NCI-H82 treated with DMSO at 0.1 percent for 48 hours (cell line): ENCODE measurements at regions not wholly inside any gene's neighbourhood (a gene's known extent, or its start where the extent isn't known, plus 50 kb on each side); places are given as distances from the start of the nearest gene placed in this dataset.

ENCODE experiments used
- DNase-seq: peaks from one replicate; lab custom pipeline; 2025; ENCODE audit not compliant: unreplicated experiment; lab: John Stamatoyannopoulos, UW

DNA sequence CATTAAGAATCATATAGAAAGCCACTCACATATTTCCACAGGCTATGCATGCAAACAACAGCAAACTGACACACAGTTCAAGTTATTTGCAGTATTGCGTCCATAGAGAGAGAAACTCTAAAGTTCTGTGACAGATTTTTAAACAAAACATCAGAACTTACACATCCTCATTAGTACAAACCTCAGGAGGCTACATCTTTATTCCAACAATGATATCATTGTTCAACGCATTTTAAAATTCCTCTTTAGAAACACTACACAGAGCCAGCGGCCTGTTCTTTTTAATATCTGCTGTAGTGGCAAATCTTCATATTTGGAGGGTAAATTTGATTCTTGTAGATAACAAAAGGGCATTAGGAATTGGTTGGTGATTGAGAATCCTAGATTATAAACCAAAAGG, 55.9 kb upstream of the NFE2L3 start:
- DNase-seq, result no peak

DNA sequence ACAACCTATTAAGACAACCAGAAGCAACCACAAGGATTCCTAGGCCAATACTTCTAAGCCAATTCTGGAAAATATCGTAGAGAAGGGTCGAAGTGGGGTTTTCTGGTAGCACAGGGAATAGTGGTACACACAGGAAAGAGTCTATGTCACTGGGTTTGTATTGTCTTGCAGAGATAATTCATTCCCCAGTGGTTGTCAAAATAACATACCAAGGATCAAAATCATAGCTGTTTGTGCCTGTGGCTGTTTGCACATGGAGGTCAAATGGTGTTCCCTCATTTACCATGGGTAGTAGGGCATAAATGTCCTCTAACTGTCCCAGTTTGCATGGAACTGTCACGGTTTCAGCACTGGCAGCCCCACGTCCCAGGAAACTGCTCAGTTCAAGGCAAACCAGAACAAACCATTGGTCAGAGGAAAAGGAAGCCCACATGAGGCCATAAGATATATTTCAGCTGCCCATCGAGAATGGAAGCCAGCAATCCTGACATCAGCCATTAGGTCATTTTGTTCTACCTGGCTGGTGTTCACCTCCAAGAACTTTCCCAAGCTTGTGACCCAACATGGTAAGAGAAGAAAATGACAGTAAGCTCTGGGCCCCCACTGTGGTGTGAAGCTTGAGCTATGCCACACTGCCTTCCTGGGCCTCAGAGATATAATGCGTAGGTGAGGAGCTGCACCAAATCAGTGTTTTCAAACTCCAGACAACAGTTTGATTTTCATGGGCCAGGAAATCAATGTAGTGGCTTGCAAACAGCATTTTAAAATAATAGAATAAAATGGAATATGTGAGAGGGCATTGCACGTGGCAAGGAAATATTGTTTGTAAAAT, 53.9 kb upstream of the NFE2L3 start:
- DNase-seq, result no peak

DNA sequence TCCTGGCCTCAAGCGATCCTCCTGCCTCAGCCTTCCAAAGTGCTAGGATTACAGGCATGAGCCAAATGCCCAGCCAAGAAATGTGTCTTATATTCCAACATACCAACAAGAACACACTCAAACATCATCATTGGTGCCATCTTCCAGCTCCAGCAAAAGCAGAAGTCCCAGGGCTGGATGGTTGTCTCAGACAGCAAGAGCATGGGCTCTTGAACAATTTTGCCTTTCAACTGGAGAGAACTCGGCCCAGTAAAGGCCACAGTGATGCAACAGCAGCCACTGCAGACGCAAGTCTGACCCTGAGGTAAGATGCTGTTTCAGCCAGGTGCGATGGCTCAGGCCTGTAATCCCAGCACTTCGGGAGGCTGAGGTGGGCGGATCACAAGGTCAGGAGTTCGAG, 52.8 kb upstream of the NFE2L3 start:
- no peak for DNase-seq

DNA sequence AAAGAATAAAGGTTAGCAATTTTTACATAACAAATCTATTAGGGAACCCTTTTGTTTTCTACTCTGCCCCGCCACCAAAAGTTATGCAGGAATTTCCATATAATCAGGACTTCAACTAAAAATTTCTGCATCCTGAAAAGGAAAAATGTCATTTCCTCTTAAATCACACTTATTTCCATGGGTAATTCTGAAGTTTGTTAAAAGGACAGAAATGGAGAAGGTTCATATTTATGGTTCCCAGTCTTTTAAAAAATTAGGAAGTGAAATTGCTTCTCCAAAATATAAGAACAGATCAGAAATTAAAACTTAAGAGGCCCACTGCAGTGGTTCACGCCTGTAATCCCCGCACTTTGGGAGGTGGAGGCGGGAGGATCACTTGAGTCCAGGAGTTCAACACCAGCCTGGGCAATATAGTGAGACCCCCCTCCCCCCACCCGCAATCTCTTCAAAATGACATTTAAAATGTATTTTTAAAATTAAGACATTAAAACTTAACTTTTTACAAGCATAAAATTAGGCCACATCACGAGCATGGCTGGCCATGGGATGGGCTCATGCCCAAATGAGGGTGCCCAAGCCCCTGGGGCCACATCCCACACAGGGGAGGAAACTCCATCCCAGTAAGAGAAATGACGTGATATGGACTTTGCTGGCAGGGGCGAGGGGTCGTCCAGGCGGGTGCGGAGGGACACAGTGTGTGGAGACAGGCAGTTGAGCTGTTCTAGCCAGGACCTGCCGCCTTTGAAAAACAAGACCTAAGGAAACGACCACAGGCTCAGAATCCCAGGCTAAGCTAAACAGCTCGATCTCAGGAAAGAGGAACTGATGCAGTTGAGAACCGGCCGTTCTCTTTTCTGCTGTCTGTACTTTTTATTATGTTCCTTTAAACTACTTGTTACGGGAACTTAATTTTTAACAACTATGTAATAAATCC, 51.3 kb upstream of the NFE2L3 start:
- no peak for DNase-seq

DNA sequence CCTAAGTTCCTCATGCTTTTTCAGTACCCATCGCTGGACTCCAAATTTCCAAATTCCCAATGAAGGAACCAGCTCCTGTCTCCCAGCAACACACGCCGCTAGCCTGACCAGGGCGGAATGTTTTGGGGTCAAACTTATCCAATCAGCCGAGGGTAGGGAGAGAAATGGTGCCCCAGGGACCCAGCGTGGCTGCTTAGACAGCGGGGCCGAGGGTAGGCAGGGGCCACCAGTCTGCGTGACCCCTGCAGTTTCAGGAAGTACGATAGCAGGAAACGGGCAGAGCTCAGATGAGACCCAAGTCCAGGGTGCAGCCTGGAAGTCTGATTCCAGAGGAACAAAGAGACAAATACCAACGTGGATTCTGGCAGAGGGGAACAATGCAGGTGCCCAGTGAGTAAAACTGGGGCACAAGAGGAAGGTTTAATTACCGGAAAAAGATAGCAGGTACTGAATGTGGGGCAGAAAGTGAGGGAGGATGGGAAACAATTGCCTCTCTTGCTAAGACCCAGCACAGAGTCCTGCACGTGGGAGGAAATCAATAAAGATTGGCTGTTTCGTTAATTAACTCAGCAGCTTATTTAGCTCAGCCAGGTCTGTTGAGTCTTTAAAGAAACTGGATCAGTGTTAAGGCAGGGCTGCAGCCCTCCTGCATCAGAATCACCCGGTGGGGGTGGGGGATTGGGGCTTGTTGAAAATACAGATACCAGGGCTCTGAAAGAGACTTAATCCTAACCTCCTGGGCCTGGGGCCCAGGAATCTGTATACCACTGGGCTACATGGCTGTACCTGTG, 50.4 kb upstream of the NFE2L3 start:
- peak; percentile 92 for DNase-seq

DNA sequence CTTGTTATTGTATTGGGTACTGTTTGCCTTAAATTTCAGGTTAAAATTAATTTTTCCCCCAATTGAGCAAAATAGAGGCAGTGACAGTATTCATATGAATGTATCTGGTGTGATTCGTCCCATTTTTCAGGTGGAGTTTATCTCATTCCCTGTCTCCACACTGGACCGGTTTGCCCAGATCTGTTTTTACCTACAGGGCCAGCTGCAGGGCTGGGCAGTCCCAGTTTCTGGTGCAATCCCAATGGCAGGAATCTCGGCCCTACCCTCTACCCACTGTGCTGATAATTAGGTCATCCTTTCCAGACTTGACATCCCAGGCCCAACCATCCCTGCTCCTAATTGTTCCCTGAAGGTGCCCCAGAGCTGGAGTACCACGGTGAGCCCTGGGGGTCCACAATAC, 49.8 kb upstream of the NFE2L3 start:
- DNase-seq, result no peak
